H9 (cell line): ENCODE measurements at regions not wholly inside any gene's neighbourhood (a gene's known extent, or its start where the extent isn't known, plus 50 kb on each side); places are given as distances from the start of the nearest gene placed in this dataset.

ENCODE experiments used
- DNase-seq: peaks from one replicate; pipeline ENCODE4 v3.0.0-alpha.2; 2017
- H2AFZ ChIP-seq: one replicate; pipeline ENCODE4 v1.6.1; 2013; ENCODE audit warnings: mild to moderate bottlenecking, low read length, control low read depth, moderate library complexity
- H2AK5ac ChIP-seq: 2 replicates; pipeline ENCODE4 v1.6.1; 2013; ENCODE audit warnings: low read length, control low read depth, mixed read lengths; ENCODE audit not compliant: insufficient read length
- H2BK120ac ChIP-seq: one replicate; pipeline ENCODE4 v1.6.1; 2013; ENCODE audit warnings: low read depth, mild to moderate bottlenecking, low read length, control low read depth, inconsistent platforms; ENCODE audit not compliant: poor library complexity, severe bottlenecking
- H2BK12ac ChIP-seq: 2 replicates; pipeline ENCODE4 v1.6.1; 2013; ENCODE audit warnings: low read length, control low read depth, mixed read lengths, low read depth; ENCODE audit not compliant: insufficient read length
- H2BK15ac ChIP-seq: 2 replicates; pipeline ENCODE4 v1.6.1; 2013; ENCODE audit warnings: low read depth, low read length, control low read depth
- H2BK20ac ChIP-seq: one replicate; pipeline ENCODE4 v1.6.1; 2013; ENCODE audit warnings: low read depth, mild to moderate bottlenecking, low read length, control low read depth, inconsistent platforms; ENCODE audit not compliant: poor library complexity, severe bottlenecking
- H2BK5ac ChIP-seq: 2 replicates; pipeline ENCODE4 v1.6.1; 2013; ENCODE audit warnings: low read length, control low read depth, mixed read lengths; ENCODE audit not compliant: insufficient read length
- H3K14ac ChIP-seq: 2 replicates; pipeline ENCODE4 v1.6.1; 2013; ENCODE audit warnings: low read length, control low read depth; ENCODE audit not compliant: insufficient read depth
- H3K18ac ChIP-seq: 2 replicates; pipeline ENCODE4 v1.6.1; 2013; ENCODE audit warnings: low read depth, mild to moderate bottlenecking, mixed read lengths, low read length, control low read depth; ENCODE audit not compliant: insufficient read length
- H3K23ac ChIP-seq: 2 replicates; pipeline ENCODE4 v1.6.1; 2013; ENCODE audit warnings: low read length, control low read depth, mixed read lengths, low read depth; ENCODE audit not compliant: insufficient read length
- H3K23me2 ChIP-seq: 2 replicates; pipeline ENCODE4 v1.6.1; 2013; ENCODE audit warnings: low read depth, mild to moderate bottlenecking, mixed read lengths, low read length, control low read depth; ENCODE audit not compliant: insufficient read length, poor library complexity, severe bottlenecking
- H3K27ac ChIP-seq: 2 replicates; pipeline ENCODE4 v1.5.1; 2013; ENCODE audit warnings: low read length, control low read depth, mixed read lengths, low read depth; ENCODE audit not compliant: insufficient read length
- H3K27me3 ChIP-seq: 2 replicates; pipeline ENCODE4 v1.6.1; 2013; ENCODE audit warnings: low read length, control low read depth, inconsistent platforms; ENCODE audit not compliant: insufficient read depth
- H3K4ac ChIP-seq: 2 replicates; pipeline ENCODE4 v1.6.1; 2013; ENCODE audit warnings: low read depth, mild to moderate bottlenecking, control low read depth, inconsistent platforms, low read length, moderate library complexity
- H3K4me1 ChIP-seq: 2 replicates; pipeline ENCODE4 v1.6.1; 2013; ENCODE audit warnings: low read length, control low read depth, inconsistent platforms; ENCODE audit not compliant: insufficient read depth
- H3K4me2 ChIP-seq: 2 replicates; pipeline ENCODE4 v1.6.1; 2013; ENCODE audit warnings: low read length, control low read depth, mixed read lengths; ENCODE audit not compliant: insufficient read length, insufficient read depth
- H3K56ac ChIP-seq: 2 replicates; pipeline ENCODE4 v1.6.1; 2013; ENCODE audit warnings: low read depth, mild to moderate bottlenecking, mixed read lengths, low read length, control low read depth; ENCODE audit not compliant: insufficient read length
- H3K79me1 ChIP-seq: 2 replicates; pipeline ENCODE4 v1.6.1; 2013; ENCODE audit warnings: low read depth, mild to moderate bottlenecking, moderate library complexity, low read length, control low read depth, inconsistent platforms; ENCODE audit not compliant: insufficient read depth, poor library complexity, severe bottlenecking
- H3K79me2 ChIP-seq: 2 replicates; pipeline ENCODE4 v1.6.1; 2013; ENCODE audit warnings: low read length, control low read depth, inconsistent platforms; ENCODE audit not compliant: insufficient read depth
- H3K9ac ChIP-seq: 2 replicates; pipeline ENCODE4 v1.6.1; 2013; ENCODE audit warnings: low read length, control low read depth, mixed read lengths; ENCODE audit not compliant: insufficient read length; ENCODE audit errors: extremely low read depth
- H3K9me3 ChIP-seq: one replicate; pipeline ENCODE4 v1.6.1; 2013; ENCODE audit warnings: low read depth, low read length, inconsistent platforms; ENCODE audit not compliant: control insufficient read depth
- H3T11ph ChIP-seq: one replicate; pipeline ENCODE4 v1.6.1; 2013; ENCODE audit warnings: mild to moderate bottlenecking, low read length, control low read depth, inconsistent platforms
- H4K20me1 ChIP-seq: one replicate; pipeline ENCODE4 v1.6.1; 2013; ENCODE audit not compliant: control insufficient read depth, insufficient read length, insufficient read depth
- H4K5ac ChIP-seq: 2 replicates; pipeline ENCODE4 v1.6.1; 2013; ENCODE audit warnings: low read depth, mild to moderate bottlenecking, mixed read lengths, low read length, control low read depth; ENCODE audit not compliant: insufficient read length
- H4K8ac ChIP-seq: replicated peaks from 2 replicates; pipeline ENCODE4 v1.6.1; 2013; ENCODE audit warnings: low read length, control low read depth, mixed read lengths, low read depth; ENCODE audit not compliant: insufficient read length
- H4K91ac ChIP-seq: 2 replicates; pipeline ENCODE4 v1.6.1; 2013; ENCODE audit warnings: low read depth, mild to moderate bottlenecking, moderate library complexity, mixed read lengths, low read length, control low read depth; ENCODE audit not compliant: insufficient read length
- H3K27ac Mint-ChIP-seq, 3 experiments: 2 replicates in 2 of 3; 3 replicates in 1 of 3; pipeline ENCODE4 v1.8.0; 2020 to 2021; ENCODE audit warnings: mixed read lengths in 3 of 3, mild to moderate bottlenecking in 1 of 3, moderate library complexity in 1 of 3
- H3K27me3 Mint-ChIP-seq: 2 replicates; pipeline ENCODE4 v1.8.0; 2021; ENCODE audit warnings: low read depth, mild to moderate bottlenecking, moderate library complexity, mixed read lengths
- H3K36me3 Mint-ChIP-seq, 3 experiments: 2 replicates in 2 of 3; 3 replicates in 1 of 3; pipeline ENCODE4 v1.8.0; 2020 to 2021; ENCODE audit warnings: low read depth in 3 of 3, mixed read lengths in 3 of 3; ENCODE audit not compliant: insufficient read depth in 1 of 3
- H3K4me1 Mint-ChIP-seq, 2 experiments: 2 replicates each; pipeline ENCODE4 v1.8.0; 2020; ENCODE audit warnings: mixed read lengths in 2 of 2
- H3K4me3 Mint-ChIP-seq, 2 experiments: 2 replicates in 1 of 2; 3 replicates in 1 of 2; pipeline ENCODE4 v1.8.0; 2020 to 2021; ENCODE audit warnings: mild to moderate bottlenecking in 2 of 2, mixed read lengths in 2 of 2, moderate library complexity in 1 of 2
- H3K9me3 Mint-ChIP-seq, 2 experiments: 2 replicates in 1 of 2; 3 replicates in 1 of 2; pipeline ENCODE4 v1.8.0; 2020; ENCODE audit warnings: mild to moderate bottlenecking in 2 of 2, mixed read lengths in 2 of 2, moderate library complexity in 1 of 2
- WGBS: extraction: QIAGEN DNeasy Blood & Tissue Kit; methylation state at CpG from one replicate; pipeline ENCODE4 v1.1.7; 2013; ENCODE audit warnings: missing lambda C conversion rate, low lambda C conversion rate, mixed read lengths; ENCODE audit not compliant: insufficient read length; ENCODE audit errors: extremely low coverage; 5-methylcytosine and 5-hydroxymethylcytosine counted together
- TF ChIP-seq, protein P1 (sequence below): fragments of 200-600 bp; sonication (generic); conservative IDR thresholded peaks from 3 replicates; pipeline ENCODE4 v1.8.0; 2021; ENCODE audit warnings: antibody characterized with exemption, mild to moderate bottlenecking

DNA sequence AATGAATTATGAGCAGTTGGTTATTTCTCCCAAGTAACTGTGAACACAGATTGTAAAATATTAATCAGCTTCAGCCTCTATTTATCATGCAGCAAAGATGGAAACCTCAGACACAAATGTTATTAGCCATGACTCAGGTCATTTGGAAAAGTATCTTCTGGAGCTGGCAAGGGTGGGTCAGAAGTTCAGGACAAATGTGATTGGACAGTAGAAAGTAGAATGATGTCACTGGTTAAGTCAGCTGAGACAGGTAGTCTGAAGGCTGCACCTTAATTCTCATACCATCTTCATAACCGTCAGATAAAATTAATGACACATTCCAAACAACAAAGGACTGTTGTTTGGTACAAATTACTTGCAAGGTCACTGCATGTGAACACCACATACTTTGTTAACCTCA, 140.2 kb downstream of the EMB start:
- Mint-ChIP-seq H3K4me1 (no peaks in the 10 kb centered on the region), H3K9me3 (peaks cover 70 to 77% of the 10 kb centered on the region in 2 experiments), H3K4me3 (no peak overlapping the region), H3K27me3 (no peaks in the 10 kb centered on the region), H3K27ac (no peak overlapping the region), H3K36me3 (peaks cover 4 to 10% (median 8%) of the 10 kb centered on the region in 3 experiments; a peak in 4 of 7 replicates)
- H3K18ac ChIP-seq, result no peak overlapping the region
- H4K91ac ChIP-seq, result no peak overlapping the region
- H3T11ph ChIP-seq, result no peak overlapping the region
- H3K4me2 ChIP-seq, result no peak overlapping the region
- no peaks in the 10 kb centered on the region for H4K20me1 ChIP-seq
- H4K8ac ChIP-seq, result no peak overlapping the region
- H3K56ac ChIP-seq, result no peak overlapping the region
- no peak overlapping the region for H2BK12ac ChIP-seq
- no peaks in the 10 kb centered on the region for H3K79me2 ChIP-seq
- no peak overlapping the region for H2BK15ac ChIP-seq
- no peak overlapping the region for H3K9ac ChIP-seq
- WGBS, result no CpG with 5 or more reads among the region's 1 CpG
- H3K4me1 ChIP-seq, result no peaks in the 10 kb centered on the region
- no peaks in the 10 kb centered on the region for H3K27me3 ChIP-seq
- H2AK5ac ChIP-seq, result no peak overlapping the region
- no peak overlapping the region for H3K4ac ChIP-seq
- TF ChIP-seq, protein P1, sequence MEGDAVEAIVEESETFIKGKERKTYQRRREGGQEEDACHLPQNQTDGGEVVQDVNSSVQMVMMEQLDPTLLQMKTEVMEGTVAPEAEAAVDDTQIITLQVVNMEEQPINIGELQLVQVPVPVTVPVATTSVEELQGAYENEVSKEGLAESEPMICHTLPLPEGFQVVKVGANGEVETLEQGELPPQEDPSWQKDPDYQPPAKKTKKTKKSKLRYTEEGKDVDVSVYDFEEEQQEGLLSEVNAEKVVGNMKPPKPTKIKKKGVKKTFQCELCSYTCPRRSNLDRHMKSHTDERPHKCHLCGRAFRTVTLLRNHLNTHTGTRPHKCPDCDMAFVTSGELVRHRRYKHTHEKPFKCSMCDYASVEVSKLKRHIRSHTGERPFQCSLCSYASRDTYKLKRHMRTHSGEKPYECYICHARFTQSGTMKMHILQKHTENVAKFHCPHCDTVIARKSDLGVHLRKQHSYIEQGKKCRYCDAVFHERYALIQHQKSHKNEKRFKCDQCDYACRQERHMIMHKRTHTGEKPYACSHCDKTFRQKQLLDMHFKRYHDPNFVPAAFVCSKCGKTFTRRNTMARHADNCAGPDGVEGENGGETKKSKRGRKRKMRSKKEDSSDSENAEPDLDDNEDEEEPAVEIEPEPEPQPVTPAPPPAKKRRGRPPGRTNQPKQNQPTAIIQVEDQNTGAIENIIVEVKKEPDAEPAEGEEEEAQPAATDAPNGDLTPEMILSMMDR, result no peak
- no peak overlapping the region for H2BK20ac ChIP-seq
- no peak overlapping the region for H3K23ac ChIP-seq
- H3K14ac ChIP-seq, result no peak overlapping the region
- H2BK120ac ChIP-seq, result no peak overlapping the region
- H3K79me1 ChIP-seq, result no peaks in the 10 kb centered on the region
- no peak overlapping the region for H2AFZ ChIP-seq
- H2BK5ac ChIP-seq, result no peak overlapping the region
- no peak overlapping the region for H3K27ac ChIP-seq
- peaks cover 44% of the 10 kb centered on the region for H3K9me3 ChIP-seq
- no peak for DNase-seq
- H4K5ac ChIP-seq, result no peak overlapping the region
- H3K23me2 ChIP-seq, result no peaks in the 10 kb centered on the region
